SK-N-MC (cell line): ENCODE measurements at regions not wholly inside any gene's neighbourhood (a gene's known extent, or its start where the extent isn't known, plus 50 kb on each side); places are given as distances from the start of the nearest gene placed in this dataset.
A peak's percentile ranks its signal among the peaks of the same experiment; 100 is the strongest.

Experiments
- DNase-seq: peaks from one replicate; pipeline ENCODE4 v3.0.0-alpha.2; 2011; ENCODE audit warnings: low read depth, low spot score
- H3K27ac ChIP-seq: fragments of 200-600 bp; sonication (generic); 2 replicates; pipeline ENCODE4 v1.5.1; 2016; ENCODE audit warnings: mixed run types
- H3K36me3 ChIP-seq: fragments of 200-600 bp; sonication (generic); 2 replicates; pipeline ENCODE4 v1.6.1; 2017; ENCODE audit warnings: antibody characterized with exemption, low read length, mixed read lengths; ENCODE audit not compliant: insufficient read depth
- H3K4me3 ChIP-seq: fragments of 200-600 bp; sonication (generic); 2 replicates; pipeline ENCODE4 v1.5.1; 2016
- H3K9ac ChIP-seq: fragments of 200-600 bp; sonication (generic); 2 replicates; pipeline ENCODE4 v1.8.0; 2017; ENCODE audit warnings: mixed run types, mixed read lengths; ENCODE audit not compliant: insufficient read length
- H3K9me3 ChIP-seq: fragments of 200-600 bp; sonication (generic); 2 replicates; pipeline ENCODE4 v1.6.1; 2017; ENCODE audit warnings: low read depth, mild to moderate bottlenecking, antibody characterized with exemption, low read length, moderate library complexity, mixed read lengths
- EZH2 ChIP-seq: fragments of 200-600 bp; sonication (generic); IDR thresholded peaks from one replicate; pipeline ENCODE4 v1.6.1; 2017; ENCODE audit warnings: antibody characterized with exemption
- FOXP2 ChIP-seq: optimal IDR thresholded peaks from 2 replicates; pipeline ENCODE3; 2011; ENCODE audit warnings: mild to moderate bottlenecking, moderate library complexity; ENCODE audit not compliant: insufficient read depth; ENCODE audit errors: extremely low read length, control extremely low read depth
- POLR2AphosphoS5 ChIP-seq: IDR thresholded peaks from 2 replicates; pipeline ENCODE4 v1.6.1; 2012; ENCODE audit warnings: mild to moderate bottlenecking, low read depth, low read length, borderline replicate concordance

- Histone ChIP-seq H3K36me3 (no peaks in the 10 kb centered on the region), H3K9ac (no peak overlapping the region), H3K9me3 (no peaks in the 10 kb centered on the region), H3K4me3 (no peak overlapping the region), H3K27ac (no peak overlapping the region)
- no peak for TF ChIP-seq EZH2
- no peak for TF ChIP-seq POLR2AphosphoS5
- DNase-seq: no peak
Measured at GRCh38 chr11:91786097-91786496, 438.5 kb upstream of the FAT3 start.

- no peak overlapping the region for H3K4me3 ChIP-seq
- H3K9me3 ChIP-seq: no peaks in the 10 kb centered on the region
- no peaks in the 10 kb centered on the region for H3K36me3 ChIP-seq
- TF ChIP-seq FOXP2: no peak
- no peak for TF ChIP-seq EZH2
- TF ChIP-seq POLR2AphosphoS5: no peak
- no peak overlapping the region for H3K27ac ChIP-seq
- DNase-seq: no peak
- H3K9ac ChIP-seq: no peak overlapping the region
Measured at GRCh38 chr11:91783173-91783572, 441.4 kb upstream of the FAT3 start.

GRCh38 chr11:91778758-91779157, 445.9 kb upstream of the FAT3 start:
- TF ChIP-seq FOXP2 (no peak), EZH2 (no peak), POLR2AphosphoS5 (no peak)
- no peaks in the 10 kb centered on the region for H3K36me3 ChIP-seq
- no peak overlapping the region for H3K27ac ChIP-seq
- no peak overlapping the region for H3K4me3 ChIP-seq
- DNase-seq: no peak
- H3K9ac ChIP-seq: no peak overlapping the region
- no peaks in the 10 kb centered on the region for H3K9me3 ChIP-seq

- no peaks in the 10 kb centered on the region for H3K36me3 ChIP-seq
- DNase-seq: no peak
- no peak overlapping the region for H3K9ac ChIP-seq
- H3K9me3 ChIP-seq: no peaks in the 10 kb centered on the region
- no peak for TF ChIP-seq EZH2
- no peak for TF ChIP-seq FOXP2
- TF ChIP-seq POLR2AphosphoS5: no peak
- H3K4me3 ChIP-seq: no peak overlapping the region
- H3K27ac ChIP-seq: no peak overlapping the region
Measured at GRCh38 chr11:91776655-91777054, 448.0 kb upstream of the FAT3 start.

GRCh38 chr11:91773090-91773489, 451.5 kb upstream of the FAT3 start:
- no peak overlapping the region for H3K9ac ChIP-seq
- DNase-seq: no peak
- TF ChIP-seq FOXP2 (no peak), EZH2 (no peak), POLR2AphosphoS5 (no peak)

GRCh38 chr11:91771961-91772360, 452.7 kb upstream of the FAT3 start:
- Histone ChIP-seq H3K36me3 (no peaks in the 10 kb centered on the region), H3K27ac (no peak overlapping the region), H3K9ac (no peak overlapping the region), H3K9me3 (no peaks in the 10 kb centered on the region), H3K4me3 (no peak overlapping the region)
- TF ChIP-seq FOXP2 (no peak), EZH2 (no peak), POLR2AphosphoS5 (no peak)
- DNase-seq: no peak

More at GRCh38 chr11:91773090-91773489, 451.5 kb upstream of the FAT3 start:
- Histone ChIP-seq H3K36me3 (no peaks in the 10 kb centered on the region), H3K27ac (no peak overlapping the region), H3K9me3 (no peaks in the 10 kb centered on the region), H3K4me3 (no peak overlapping the region)

- H3K27ac ChIP-seq: no peak overlapping the region
- no peaks in the 10 kb centered on the region for H3K36me3 ChIP-seq
- TF ChIP-seq EZH2 (no peak), POLR2AphosphoS5 (no peak), FOXP2 (no peak)
- H3K4me3 ChIP-seq: no peak overlapping the region
- no peak for DNase-seq
- H3K9ac ChIP-seq: no peak overlapping the region
- H3K9me3 ChIP-seq: no peaks in the 10 kb centered on the region
Measured at GRCh38 chr11:91768783-91769182, 455.8 kb upstream of the FAT3 start.

- Histone ChIP-seq H3K27ac (no peak overlapping the region), H3K4me3 (no peak overlapping the region), H3K9ac (no peak overlapping the region), H3K36me3 (no peaks in the 10 kb centered on the region), H3K9me3 (no peaks in the 10 kb centered on the region)
- DNase-seq: no peak
- no peak for TF ChIP-seq POLR2AphosphoS5
Measured at GRCh38 chr11:91763331-91763730, 461.3 kb upstream of the FAT3 start.

GRCh38 chr11:91761406-91762025, 463.1 kb upstream of the FAT3 start:
- Histone ChIP-seq H3K9me3 (no peaks in the 10 kb centered on the region), H3K27ac (no peak overlapping the region), H3K36me3 (no peaks in the 10 kb centered on the region), H3K9ac (no peak overlapping the region), H3K4me3 (no peak overlapping the region)
- peak; percentile 5 for DNase-seq
- TF ChIP-seq EZH2 (no peak), POLR2AphosphoS5 (no peak), FOXP2 (no peak)
